NCI-H1436 treated with DMSO at 0.1 percent for 48 hours (cell line): ENCODE measurements at regions not wholly inside any gene's neighbourhood (a gene's known extent, or its start where the extent isn't known, plus 50 kb on each side); places are given as distances from the start of the nearest gene placed in this dataset.
"Not testable (repeated sequence)": the region's sequence is repeated elsewhere in the genome, so short reads cannot be mapped to it uniquely, and the experiment has no call there.

Experiments used
- DNase-seq: peaks from one replicate; lab custom pipeline; 2025; lab: John Stamatoyannopoulos, UW

GRCh38 chr3:21020043-21020442 is 731.0 kb downstream of the ZNF385D start:
- no peak for DNase-seq

- DNase-seq = no peak
Observed at GRCh38 chr3:21017115-21017852, 733.7 kb downstream of the ZNF385D start.

- DNase-seq = no peak
Observed at GRCh38 chr3:21013566-21013965, 737.4 kb downstream of the ZNF385D start.

GRCh38 chr3:20999661-21000060 is 751.3 kb downstream of the ZNF385D start:
- DNase-seq = no peak

- DNase-seq = no peak
Observed at GRCh38 chr3:20997183-20997582, 753.8 kb downstream of the ZNF385D start.

- DNase-seq = no peak
Observed at GRCh38 chr3:20990896-20991295, 760.1 kb downstream of the ZNF385D start.

GRCh38 chr3:20989653-20990052 is 761.4 kb downstream of the ZNF385D start:
- DNase-seq = not testable (repeated sequence)

- no peak for DNase-seq
Observed at GRCh38 chr3:20984594-20985205, 766.3 kb downstream of the ZNF385D start.

- no peak for DNase-seq
Observed at GRCh38 chr3:20975188-20975651, 775.8 kb downstream of the ZNF385D start.

GRCh38 chr3:20974396-20974795 is 776.6 kb downstream of the ZNF385D start:
- DNase-seq = no peak

GRCh38 chr3:20970807-20971206 is 780.2 kb downstream of the ZNF385D start:
- DNase-seq = not testable (repeated sequence)

GRCh38 chr3:20967485-20967884 is 781.5 kb upstream of the SGO1 start:
- DNase-seq = not testable (repeated sequence)

- no peak for DNase-seq
Observed at GRCh38 chr3:20958161-20958560, 772.2 kb upstream of the SGO1 start.

GRCh38 chr3:20945892-20946291 is 759.9 kb upstream of the SGO1 start:
- no peak for DNase-seq

- no peak for DNase-seq
Observed at GRCh38 chr3:20935791-20936190, 749.8 kb upstream of the SGO1 start.

- DNase-seq = no peak
Observed at GRCh38 chr3:20931834-20932233, 745.8 kb upstream of the SGO1 start.

GRCh38 chr3:20930034-20930433 is 744.0 kb upstream of the SGO1 start:
- DNase-seq = no peak

- no peak for DNase-seq
Observed at GRCh38 chr3:20924646-20925385, 738.8 kb upstream of the SGO1 start.

GRCh38 chr3:20921112-20921511 is 735.1 kb upstream of the SGO1 start:
- DNase-seq = not testable (repeated sequence)

GRCh38 chr3:20916951-20917606 is 731.1 kb upstream of the SGO1 start:
- DNase-seq = no peak

- DNase-seq = no peak
Observed at GRCh38 chr3:20914310-20914709, 728.3 kb upstream of the SGO1 start.

- no peak for DNase-seq
Observed at GRCh38 chr3:20912406-20912805, 726.4 kb upstream of the SGO1 start.
